Inflammatory macrophage treated with lipopolysaccharide for 4 hours (primary cell): ENCODE measurements at regions not wholly inside any gene's neighbourhood (a gene's known extent, or its start where the extent isn't known, plus 50 kb on each side); places are given as distances from the start of the nearest gene placed in this dataset.
A peak's percentile ranks its signal among the peaks of the same experiment; 100 is the strongest.
"Not testable (repeated sequence)": the region's sequence is repeated elsewhere in the genome, so short reads cannot be mapped to it uniquely, and the experiment has no call there.

Experiments
- DNase-seq: peaks from one replicate; pipeline ENCODE4 v3.0.0-alpha.2; 2020

DNA sequence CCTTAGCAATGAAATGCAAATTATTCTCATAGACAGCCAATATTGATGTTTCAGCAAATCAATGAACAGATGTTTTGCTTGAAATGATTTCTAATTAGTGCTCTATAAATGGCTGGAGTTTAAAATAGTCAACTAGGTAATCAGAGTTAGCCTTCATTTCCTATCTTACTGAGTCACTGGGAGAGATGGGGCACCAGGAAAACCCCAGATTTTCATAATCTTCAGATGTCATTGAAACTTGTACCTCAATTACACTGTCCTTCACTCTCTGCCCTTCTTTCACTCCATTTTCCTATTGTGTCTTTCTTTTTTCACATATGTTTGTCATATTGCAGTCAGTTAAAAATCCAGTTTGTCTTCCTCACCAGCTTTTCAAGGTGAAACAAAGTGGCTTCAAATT, 92.7 kb downstream of the C12orf75 start:
- DNase-seq = peak; percentile 3

DNA sequence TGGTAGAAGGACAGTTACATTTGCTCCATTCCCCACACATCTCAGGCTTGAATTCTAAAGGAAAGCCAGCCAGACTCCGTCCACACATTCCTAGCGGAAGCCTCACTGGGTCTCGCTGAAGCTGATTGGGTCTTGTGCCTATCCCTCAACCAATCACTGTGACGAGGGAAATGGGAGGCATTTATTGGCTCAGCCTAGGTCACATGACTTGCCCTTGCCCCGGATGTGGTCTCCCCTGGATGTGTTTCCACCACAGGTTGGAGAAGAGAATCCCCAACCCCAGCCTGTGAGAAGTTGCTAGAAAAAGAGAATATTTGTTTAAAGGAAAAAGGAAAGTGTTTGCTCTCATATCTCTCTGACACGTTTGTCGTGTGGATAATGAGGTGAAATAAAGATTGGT, 93.4 kb downstream of the C12orf75 start:
- no peak for DNase-seq

DNA sequence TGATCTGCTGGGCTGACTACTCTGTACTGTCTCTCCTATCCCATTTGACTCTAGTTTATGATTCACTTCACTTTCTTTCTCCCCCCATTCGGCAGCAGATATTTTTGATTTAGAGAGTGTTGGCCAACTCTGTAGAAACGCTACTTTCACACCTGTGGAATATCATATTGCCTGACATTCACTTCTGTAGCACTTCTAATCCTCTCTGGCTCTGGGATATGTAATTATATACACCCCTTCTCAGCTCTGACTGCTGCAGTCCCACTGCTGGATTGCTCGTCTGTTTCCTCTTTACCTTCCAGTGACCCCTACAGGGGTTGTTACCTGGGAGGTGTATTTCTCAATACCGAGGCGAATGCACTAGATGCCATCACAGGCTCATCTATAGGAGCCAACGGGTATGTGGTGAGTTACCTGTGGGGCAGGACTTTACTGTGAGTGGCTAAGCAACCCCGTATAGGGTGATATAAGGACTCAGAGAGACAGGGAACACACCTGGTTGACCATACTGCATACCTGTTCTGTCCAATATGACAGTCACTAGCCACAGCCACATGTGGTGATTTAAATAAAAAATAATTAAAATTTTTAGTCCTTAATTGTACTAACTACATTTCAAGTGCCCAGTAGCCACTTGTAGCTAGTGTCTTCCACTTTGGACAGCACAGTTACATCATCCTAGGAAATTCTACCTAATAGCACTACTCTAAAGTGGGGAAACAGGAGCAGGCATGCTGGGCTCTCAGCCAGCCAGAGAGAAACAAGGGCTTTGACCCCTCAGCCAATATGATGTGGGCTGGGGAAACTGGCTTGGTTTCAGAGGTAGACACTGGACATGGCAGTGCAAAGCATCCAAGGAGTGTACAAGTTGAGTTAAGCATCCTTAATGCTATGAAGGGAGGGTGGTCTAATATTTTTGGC, 95.0 kb downstream of the C12orf75 start:
- no peak for DNase-seq

DNA sequence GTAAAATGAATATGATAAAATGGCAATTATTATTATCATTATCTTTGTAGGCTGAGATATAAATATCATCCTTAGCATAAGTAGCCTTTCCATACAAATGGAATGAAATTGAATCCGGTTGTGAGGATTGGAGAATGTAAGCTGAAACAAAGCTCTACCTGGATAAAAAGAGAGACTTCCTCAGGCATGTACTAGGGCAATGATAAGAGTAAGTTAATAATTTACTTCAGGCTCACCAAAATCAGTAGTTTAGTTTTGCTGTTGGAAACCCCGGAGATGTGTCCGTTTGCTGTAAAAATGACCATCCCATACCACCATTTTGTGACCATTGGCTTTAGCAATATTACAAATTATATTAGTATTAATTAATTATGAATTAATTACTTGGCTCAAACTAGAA, 96.3 kb downstream of the C12orf75 start:
- DNase-seq = no peak

DNA sequence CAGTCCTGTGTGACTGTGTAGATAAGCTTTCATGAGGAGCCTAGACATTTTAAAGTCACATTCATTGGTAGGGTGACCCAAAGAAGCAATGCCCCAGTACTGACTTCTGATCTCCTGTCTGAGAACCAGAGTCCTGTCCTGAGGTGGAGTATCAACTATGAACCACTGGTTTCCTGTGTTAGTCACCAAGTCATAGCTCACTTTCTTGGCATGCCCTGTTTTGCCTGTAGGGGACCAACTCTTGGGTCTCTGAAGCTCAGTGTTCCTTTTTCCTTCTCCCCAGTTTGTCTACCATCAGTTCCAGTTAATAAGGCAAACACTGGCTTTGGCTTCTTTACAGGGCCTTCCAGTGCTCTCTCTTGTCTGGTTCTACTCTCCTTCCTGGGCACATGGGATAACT, 97.4 kb downstream of the C12orf75 start:
- DNase-seq = no peak

DNA sequence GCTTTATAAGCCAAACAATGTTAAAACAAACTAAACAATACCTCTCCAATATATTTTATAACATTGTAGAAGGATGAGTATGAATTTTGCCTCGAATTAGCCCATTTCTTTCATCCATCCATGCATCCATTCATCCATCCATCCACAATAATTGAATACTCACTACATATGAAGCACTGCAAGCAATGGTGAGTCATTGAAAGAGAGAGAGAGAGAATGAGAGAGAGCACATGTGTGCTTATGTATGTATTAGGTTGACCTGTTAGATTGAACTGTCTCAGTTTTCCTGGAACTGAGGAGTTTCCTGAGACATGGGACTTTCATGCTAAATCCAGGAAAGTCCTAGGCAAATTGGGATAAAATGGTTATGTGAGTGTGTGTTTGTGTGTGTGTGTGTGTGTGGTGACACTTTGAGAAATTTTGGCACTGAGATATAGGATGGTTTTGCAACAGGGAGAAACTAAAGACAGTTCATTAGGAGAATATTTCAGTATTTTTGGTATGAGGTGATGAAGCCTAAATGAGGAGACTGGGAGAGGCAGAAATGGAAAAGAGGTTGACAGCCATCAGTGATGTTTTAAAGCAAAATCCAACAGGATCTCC, 98.4 kb downstream of the C12orf75 start:
- DNase-seq = no peak

DNA sequence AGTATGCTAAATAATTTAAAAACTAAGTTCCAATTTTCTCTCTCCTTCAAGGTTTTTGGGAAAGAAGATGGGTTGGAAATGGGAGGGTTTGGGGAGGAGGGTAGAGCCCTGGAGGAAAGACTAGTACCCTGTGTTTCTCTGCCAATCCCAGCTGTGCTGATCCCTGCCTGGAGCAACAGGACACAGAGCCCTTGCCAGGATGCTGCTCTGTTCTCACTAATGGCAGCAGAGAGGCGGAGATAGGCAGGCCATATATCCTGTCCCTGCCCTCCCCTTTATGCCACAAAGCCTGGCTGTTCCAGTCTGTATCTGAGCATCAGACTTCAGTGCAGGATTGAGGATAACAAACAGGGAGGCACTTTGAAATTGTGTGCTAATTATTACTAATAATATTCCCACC, 99.0 kb downstream of the C12orf75 start:
- no peak for DNase-seq

DNA sequence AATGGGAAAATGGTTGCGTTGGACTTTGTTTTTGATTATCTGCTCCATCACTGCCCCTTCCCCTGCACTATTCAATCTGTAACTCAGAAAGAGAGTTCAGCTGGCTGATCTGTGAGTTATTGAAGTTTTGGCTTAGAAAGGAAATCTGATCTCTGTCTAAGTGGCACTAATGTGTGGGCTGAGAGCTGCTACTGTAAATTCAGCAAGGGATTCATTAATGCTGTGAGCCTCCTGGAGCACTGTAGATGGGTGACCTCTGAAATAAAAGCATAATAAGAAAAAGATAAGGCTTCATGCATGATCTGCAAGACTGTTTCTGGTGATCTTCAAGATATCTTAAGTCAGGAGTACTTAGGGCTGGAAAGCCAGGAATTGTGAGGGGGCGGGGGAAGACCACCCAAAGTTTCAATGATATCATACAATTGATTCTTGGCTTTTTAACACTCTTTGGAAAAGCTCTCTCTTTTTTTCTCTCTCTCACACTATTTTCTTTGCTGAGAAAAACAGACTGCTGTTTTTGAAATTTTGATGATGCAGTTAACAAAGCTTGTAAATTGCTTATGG, 101.1 kb downstream of the C12orf75 start:
- no peak for DNase-seq

DNA sequence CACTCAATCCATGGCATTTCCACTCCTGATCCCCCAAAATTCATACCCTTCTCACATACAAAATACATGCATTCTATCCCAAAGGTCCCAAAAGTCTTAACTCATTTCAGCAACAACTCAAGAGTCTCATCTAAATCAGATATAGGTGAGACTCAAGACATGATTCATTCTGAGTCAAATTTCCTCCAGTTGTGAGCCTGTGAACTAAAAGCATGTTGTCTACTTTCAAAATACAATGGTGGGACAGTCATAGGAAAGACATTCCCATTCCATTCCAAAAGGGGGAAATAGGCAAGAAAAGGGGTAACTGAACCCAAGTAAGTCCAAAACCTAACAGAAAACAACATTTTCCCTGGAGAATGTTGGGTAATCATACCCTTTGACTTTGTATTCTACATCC, 103.3 kb downstream of the C12orf75 start:
- no peak for DNase-seq

DNA sequence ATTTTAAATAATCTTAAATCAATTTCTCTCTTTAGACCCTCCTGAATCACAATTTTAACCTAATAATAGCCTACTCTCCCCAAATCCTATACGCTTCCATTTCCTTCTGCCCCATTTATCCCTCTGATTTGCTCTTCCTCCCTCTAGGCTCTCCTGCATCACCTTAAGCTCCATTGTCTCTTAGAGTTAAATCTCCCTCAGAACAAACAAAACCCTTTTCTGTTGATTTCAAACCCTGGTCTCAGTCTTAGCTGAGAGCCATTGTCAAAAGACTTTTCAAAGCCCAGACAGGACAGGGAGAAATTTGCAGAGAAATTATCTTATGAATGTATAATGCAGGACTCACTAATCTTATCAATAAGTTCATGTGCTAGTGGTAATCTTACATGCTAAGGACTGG, 106.1 kb downstream of the C12orf75 start:
- no peak for DNase-seq

DNA sequence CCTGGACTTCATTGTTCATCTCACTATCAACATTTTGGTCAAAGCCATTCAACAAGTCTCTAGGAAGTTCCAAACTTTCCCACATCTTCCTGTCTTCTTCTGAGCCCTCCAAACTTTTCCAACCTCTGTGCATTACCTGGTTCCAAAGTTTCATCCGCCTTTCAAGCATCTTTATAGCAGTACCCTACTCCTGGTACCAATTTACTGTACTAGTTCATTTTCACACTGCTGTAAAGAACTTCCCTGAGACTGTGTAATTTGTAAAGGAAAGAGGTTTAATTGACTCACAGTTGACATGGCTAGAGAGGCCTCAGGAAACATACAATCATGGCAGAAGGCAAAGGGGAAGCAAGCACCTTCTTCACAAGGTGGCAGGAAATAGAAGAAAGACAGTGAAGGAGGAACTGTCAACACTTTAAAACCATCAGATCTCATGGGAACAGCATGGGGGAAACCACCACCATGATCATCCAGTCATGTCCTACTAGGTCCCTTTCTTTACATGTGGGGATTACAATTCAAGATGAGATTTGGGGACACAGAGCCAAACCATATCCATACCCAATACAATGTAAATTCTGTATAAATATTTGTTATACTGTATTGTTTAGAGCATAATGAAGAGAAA, 109.7 kb downstream of the C12orf75 start:
- DNase-seq = no peak

DNA sequence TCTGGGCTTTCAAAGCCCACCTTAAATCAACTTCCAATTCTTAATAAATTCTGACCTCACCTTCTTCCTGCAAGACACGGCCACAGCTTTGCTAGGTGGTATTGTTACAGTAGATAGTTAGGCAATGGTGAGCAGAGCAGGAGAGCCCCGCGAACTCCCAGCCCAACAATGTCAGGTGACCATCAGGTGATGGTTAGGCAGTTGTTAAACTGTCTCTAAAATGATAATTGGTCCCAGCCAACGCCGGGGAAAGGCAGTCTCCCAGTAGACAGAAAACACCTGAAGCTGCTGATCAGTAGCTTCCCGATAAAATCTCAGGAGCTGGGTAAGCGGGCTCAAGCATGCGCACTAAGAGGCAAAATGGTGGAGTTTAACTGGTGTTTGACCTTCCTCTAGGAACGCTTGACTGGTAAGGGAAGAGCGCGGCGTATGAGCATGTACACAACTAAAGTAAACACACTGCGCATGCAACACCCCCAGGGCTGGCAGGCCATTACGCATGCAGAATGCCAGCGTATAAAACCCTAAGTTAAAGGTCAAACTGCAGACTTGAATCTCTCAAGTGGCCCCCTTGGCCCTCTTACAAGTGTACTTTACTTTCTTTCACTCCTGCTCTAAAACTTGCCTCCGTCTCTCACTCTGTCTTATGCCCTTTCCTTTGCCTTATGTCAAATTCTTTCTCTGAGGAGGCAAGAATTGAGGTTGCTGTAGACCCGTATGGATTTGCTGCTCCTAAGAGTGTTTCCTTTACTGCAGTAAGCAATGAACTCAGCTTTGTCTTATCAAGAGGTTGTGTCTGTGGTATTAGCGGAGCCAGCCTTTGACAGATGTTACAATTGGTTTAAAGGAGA, 113.5 kb downstream of the C12orf75 start:
- no peak for DNase-seq

DNA sequence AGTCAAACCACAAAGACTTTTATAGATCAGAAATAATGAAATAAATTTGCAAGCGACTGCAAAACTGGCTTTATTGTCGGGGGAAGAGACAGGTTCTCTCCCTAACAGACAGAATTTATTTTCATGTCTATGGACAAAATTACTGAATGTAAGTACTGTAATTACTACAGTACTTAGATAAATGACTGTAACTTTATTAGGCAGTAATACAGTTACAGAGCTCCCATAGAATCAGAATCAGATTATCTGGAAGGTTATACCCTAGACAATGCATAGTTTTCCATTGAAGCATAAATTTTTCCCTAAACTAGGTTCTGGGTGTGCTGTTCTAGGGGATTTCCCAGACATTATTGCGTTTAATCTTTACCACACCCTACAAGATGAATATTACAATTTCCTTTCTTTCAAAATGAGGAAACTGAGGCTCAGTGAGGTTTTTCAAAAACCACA, 114.2 kb downstream of the C12orf75 start:
- DNase-seq = peak; percentile 13

DNA sequence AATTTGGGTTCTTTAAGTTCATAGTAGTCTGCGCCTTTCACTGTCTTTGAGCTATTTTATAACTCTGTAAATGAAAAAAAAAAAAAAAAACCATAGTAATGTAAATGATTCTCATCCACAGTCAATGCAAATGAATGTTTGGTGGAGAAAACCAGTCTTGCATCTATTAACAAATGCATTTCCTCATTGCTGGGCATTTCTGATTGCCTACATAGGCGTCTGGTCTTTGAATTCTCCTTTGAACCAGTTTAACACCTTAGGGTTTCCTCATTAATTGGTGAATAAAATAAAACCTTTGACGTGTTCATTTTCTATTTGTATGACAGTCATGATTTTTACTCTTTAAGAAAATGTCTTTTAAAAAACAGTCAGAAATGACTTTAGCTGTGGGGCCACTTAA, 114.8 kb downstream of the C12orf75 start:
- no peak for DNase-seq

DNA sequence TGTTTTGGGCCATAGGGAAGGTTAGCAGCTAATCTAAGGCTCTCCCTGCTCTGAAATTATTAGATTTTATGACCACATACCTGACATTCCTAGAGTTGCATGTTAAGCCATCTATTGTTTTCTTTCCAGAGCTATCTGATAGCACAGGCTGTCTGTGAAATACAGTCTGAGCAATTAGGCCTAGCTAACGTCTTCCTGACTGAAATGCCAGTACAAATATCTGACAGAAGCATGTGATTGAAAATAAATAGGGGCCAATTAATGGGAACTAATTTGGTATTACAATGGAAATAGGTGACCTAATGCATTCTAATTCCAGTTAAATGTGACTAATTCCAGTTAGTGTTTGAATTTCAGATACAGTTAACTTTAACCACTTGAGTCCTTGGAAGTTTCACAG, 115.2 kb downstream of the C12orf75 start:
- no peak for DNase-seq

DNA sequence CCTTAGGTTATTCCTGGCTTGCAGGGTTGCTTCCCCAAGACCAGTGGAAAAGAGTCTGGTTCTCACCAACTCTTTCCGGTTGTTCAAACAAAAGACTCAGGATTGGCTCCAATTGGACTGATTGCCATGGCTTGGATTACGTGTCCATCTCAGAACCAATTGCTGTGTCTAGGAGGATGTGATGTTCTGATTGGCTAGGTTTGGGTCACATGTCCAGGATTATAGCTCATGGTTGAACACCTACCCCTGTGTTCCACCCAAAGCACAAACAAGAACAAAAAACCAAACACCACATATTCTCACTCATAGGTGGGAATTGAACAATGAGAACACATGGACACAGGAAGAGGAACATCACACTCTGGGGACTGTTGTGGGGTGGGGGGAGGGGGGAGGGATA, 116.0 kb downstream of the C12orf75 start:
- not testable (repeated sequence) for DNase-seq

DNA sequence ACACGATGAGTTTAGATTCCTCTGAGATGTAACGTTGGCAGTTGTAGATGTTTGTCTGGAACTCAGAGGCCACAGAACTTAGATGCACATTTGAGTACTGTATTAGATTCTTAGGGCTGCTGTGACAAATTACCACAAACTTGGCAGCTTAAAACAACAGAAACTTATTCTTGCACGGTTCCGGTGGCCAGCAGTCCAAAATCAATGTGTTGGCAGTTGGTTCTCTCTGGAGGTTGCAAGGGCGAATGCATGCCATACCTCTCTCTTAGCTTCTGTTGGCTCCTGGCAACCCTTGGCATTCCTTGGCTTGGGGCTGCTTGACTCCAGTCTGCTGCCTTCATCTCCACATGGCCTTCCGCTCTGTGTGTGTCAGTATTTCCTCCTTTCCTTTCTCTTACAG, 118.9 kb downstream of the C12orf75 start:
- DNase-seq = no peak

DNA sequence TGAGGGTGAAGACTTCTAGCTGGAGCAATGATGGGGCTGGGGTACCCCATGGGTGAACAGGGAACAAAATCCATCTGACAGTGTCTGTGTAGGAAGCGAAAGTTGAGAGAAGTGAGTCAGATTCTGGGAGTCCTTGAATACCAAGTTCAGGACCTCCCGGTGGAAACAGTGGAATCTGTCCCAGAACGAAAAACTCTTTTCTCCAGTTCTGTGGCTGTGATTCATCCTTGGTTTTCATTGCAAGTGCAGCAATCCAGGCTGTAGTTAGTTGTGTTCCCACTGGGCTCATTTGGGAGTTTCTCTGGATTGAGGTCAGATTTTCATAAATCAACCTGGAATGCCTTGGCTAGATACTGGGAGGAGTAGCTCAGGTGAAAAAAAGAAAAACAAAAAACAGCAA, 120.7 kb downstream of the C12orf75 start:
- DNase-seq = no peak

DNA sequence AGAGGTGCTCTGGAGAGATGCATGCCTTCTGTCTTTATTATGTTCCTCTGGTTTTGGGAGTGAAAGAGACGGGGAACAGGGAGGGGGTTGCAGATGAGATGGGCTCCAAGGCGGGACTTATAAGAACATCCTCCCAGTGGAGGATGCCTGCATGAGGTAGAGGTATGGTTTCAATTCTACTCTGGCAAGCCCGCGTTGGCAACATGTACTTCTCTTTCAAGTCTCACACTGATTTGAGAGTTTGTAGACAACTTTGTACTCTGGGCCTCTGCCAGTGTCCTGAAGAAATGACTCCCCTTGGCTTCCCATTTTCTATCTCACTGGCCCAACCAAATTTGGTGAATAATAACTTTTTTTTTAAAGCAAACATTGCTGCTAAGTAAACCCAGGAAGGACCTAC, 121.3 kb downstream of the C12orf75 start:
- DNase-seq = no peak

DNA sequence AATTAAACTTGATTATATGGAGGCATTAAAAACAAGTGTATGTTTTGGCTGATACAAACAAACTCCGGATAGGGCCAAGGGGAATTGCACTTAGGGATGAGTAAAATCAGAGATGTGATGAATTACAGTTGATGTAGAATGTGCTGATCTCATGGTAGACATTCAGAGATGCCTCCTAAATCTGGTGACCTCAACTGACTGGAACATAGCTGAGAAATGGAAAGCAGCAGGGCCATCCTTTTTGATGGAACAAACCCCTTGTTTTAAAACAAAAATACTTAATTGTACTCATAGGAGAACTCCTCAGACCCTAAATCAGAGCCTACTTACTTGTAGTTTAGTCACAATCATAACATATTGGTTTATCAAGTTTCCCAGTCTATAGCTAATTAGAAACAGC, 122.8 kb downstream of the C12orf75 start:
- no peak for DNase-seq

DNA sequence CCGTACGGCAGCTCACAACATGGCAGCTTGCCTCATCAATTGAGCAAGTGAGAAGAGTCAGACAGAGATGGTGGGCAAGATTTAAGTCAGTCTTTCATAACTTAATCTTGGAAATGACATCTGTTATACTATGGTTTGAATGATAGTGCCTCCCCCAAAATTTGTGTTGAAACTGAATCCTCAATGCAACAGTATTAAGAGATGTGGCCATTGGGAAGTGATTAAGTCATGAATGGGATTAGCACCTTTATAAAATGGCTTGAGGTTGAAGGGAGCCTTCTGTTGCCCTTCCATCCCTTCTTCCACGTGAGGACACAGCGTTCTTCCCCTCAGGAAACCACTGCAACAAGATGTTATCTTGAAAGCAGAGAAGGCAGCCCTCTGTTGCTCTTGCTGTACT, 124.2 kb downstream of the C12orf75 start:
- no peak for DNase-seq

DNA sequence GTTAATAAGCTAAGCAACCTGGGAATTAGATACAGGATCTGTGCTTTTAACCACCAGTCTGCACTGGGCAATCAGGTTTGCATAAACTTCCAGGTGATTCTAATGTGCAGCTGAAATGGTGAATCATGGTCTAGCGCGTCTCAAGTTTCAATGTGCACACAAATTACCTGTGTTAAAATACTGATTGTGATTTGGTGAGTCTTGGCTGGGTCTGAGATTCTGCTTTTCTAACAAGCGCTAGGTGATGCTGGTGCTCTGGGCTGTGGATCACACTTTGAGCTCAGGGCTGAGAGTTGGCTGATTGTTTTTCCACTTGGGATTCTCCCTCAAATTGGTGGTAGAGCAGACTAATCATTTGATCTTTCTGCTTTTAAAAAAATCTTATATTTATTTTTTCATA, 124.8 kb downstream of the C12orf75 start:
- no peak for DNase-seq

DNA sequence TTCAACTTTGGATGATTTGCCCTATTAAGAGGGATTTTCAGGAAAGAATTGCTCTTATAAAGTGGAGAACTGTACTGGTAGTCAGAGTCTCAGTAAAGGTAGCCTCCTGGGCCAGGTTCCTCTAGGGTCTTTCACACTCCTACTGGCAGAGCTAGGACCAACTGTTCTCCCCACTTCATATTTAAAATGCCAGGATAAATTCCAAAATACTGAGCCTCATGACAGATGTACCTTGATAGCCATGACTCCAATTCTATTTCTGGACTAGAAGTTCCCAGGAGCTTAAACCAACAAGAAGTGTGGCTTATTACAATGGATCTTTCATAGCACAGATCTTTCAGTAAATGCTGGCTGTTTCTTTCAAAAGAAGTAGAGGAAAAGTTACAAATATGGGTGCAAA, 126.5 kb downstream of the C12orf75 start:
- no peak for DNase-seq
